ENCODE measurements at regions not wholly inside any gene's neighbourhood (a gene's known extent, or its start where the extent isn't known, plus 50 kb on each side); places are given as distances from the start of the nearest gene placed in this dataset.
"Not testable (repeated sequence)": the region's sequence is repeated elsewhere in the genome, so short reads cannot be mapped to it uniquely, and the experiment has no call there.

- no peak overlapping the region for H3K4me3 ChIP-seq (ENCODE audit: control insufficient read depth, low read depth, low read length)
- no peak for DNase-seq (ENCODE audit: low read depth)
These were observed 148.9 kb upstream of the SMIM30 start for GRCh38 chr7:113267271-113267670.

GRCh38 chr7:113263749-113264148, 145.4 kb upstream of the SMIM30 start:
- TF ChIP-seq CTCF (IDR thresholded peaks at IDR 0.05; ENCODE audit: control insufficient read depth, insufficient read depth, low read depth, low read length, missing control alignments), result no peak
- no peak overlapping the region for H3K4me3 ChIP-seq (ENCODE audit: control insufficient read depth, low read depth, low read length)
- no peak for DNase-seq (ENCODE audit: low read depth)

More at GRCh38 chr7:113267271-113267670, 148.9 kb upstream of the SMIM30 start:
- TF ChIP-seq CTCF (IDR thresholded peaks at IDR 0.05; ENCODE audit: control insufficient read depth, insufficient read depth, low read depth, low read length, missing control alignments), result no peak

- DNase-seq (ENCODE audit: low read depth); H3K4me3 ChIP-seq (ENCODE audit: control insufficient read depth, low read depth, low read length): not testable (repeated sequence)
These were observed 144.9 kb upstream of the SMIM30 start for GRCh38 chr7:113263215-113263742.

- DNase-seq (ENCODE audit: low read depth), result no peak
- H3K4me3 ChIP-seq (ENCODE audit: control insufficient read depth, low read depth, low read length), result no peak overlapping the region
- TF ChIP-seq CTCF (IDR thresholded peaks at IDR 0.05; ENCODE audit: control insufficient read depth, insufficient read depth, low read depth, low read length, missing control alignments), result no peak
These were observed 138.7 kb upstream of the SMIM30 start for GRCh38 chr7:113256883-113257531.

- no peak overlapping the region for H3K4me3 ChIP-seq (ENCODE audit: control insufficient read depth, low read depth, low read length)
- TF ChIP-seq CTCF (IDR thresholded peaks at IDR 0.05; ENCODE audit: control insufficient read depth, insufficient read depth, low read depth, low read length, missing control alignments), result no peak
- DNase-seq (ENCODE audit: low read depth), result no peak
These were observed 128.8 kb upstream of the SMIM30 start for GRCh38 chr7:113247198-113247597.

- no peak for TF ChIP-seq CTCF (IDR thresholded peaks at IDR 0.05; ENCODE audit: control insufficient read depth, insufficient read depth, low read depth, low read length, missing control alignments)
- DNase-seq (ENCODE audit: low read depth), result no peak
- no peak overlapping the region for H3K4me3 ChIP-seq (ENCODE audit: control insufficient read depth, low read depth, low read length)
These were observed 128.4 kb upstream of the SMIM30 start for GRCh38 chr7:113246738-113247137.

- DNase-seq (ENCODE audit: low read depth), result no peak
- no peak for TF ChIP-seq CTCF (IDR thresholded peaks at IDR 0.05; ENCODE audit: control insufficient read depth, insufficient read depth, low read depth, low read length, missing control alignments)
- no peak overlapping the region for H3K4me3 ChIP-seq (ENCODE audit: control insufficient read depth, low read depth, low read length)
These were observed 114.5 kb upstream of the SMIM30 start for GRCh38 chr7:113232885-113233284.
